Endodermal cell (in vitro differentiated cells): ENCODE measurements at regions not wholly inside any gene's neighbourhood (a gene's known extent, or its start where the extent isn't known, plus 50 kb on each side); places are given as distances from the start of the nearest gene placed in this dataset.
"Not testable (repeated sequence)": the region's sequence is repeated elsewhere in the genome, so short reads cannot be mapped to it uniquely, and the experiment has no call there.

Experiments
- DNase-seq: peaks from one replicate; pipeline ENCODE4 v3.0.0-alpha.2; 2017
- H3K27ac ChIP-seq: 2 replicates; pipeline ENCODE4 v1.5.1; 2013; ENCODE audit warnings: mild to moderate bottlenecking, low read depth, low read length, moderate library complexity
- H3K27me3 ChIP-seq: 2 replicates; pipeline ENCODE4 v1.6.1; 2013; ENCODE audit warnings: mild to moderate bottlenecking, low read length, moderate library complexity; ENCODE audit not compliant: insufficient read depth, control insufficient read depth, poor library complexity, severe bottlenecking
- H3K36me3 ChIP-seq: 2 replicates; pipeline ENCODE4 v1.7.0; 2013; ENCODE audit warnings: mild to moderate bottlenecking, low read length, moderate library complexity; ENCODE audit not compliant: control insufficient read depth, insufficient read depth
- H3K4me1 ChIP-seq: one replicate; pipeline ENCODE4 v1.7.0; 2013; ENCODE audit warnings: low read length; ENCODE audit not compliant: control insufficient read depth, insufficient read depth
- H3K4me3 ChIP-seq: 2 replicates; pipeline ENCODE4 v1.5.1; 2013; ENCODE audit warnings: mild to moderate bottlenecking, low read length, moderate library complexity
- H3K9ac ChIP-seq: 2 replicates; pipeline ENCODE4 v1.6.1; 2013; ENCODE audit warnings: mild to moderate bottlenecking, low read length, moderate library complexity; ENCODE audit not compliant: poor library complexity, severe bottlenecking; ENCODE audit errors: extremely low read depth
- H3K9me3 ChIP-seq: 2 replicates; pipeline ENCODE4 v1.6.1; 2013; ENCODE audit warnings: mild to moderate bottlenecking, low read length, moderate library complexity; ENCODE audit not compliant: control insufficient read depth
- H3K27ac Mint-ChIP-seq: 2 replicates; pipeline ENCODE4 v1.8.0; 2020; ENCODE audit warnings: mixed read lengths
- H3K27me3 Mint-ChIP-seq: 2 replicates; pipeline ENCODE4 v1.8.0; 2021; ENCODE audit warnings: mild to moderate bottlenecking, mixed read lengths; ENCODE audit not compliant: insufficient read depth
- H3K36me3 Mint-ChIP-seq: 2 replicates; pipeline ENCODE4 v1.8.0; 2020; ENCODE audit warnings: low read depth, mixed read lengths
- H3K4me1 Mint-ChIP-seq: 2 replicates; pipeline ENCODE4 v1.8.0; 2020; ENCODE audit warnings: mixed read lengths
- H3K4me3 Mint-ChIP-seq: 2 replicates; pipeline ENCODE4 v1.8.0; 2020; ENCODE audit warnings: mild to moderate bottlenecking, moderate library complexity, mixed read lengths
- H3K9me3 Mint-ChIP-seq: 2 replicates; pipeline ENCODE4 v1.8.0; 2020; ENCODE audit warnings: mild to moderate bottlenecking, mixed read lengths
- WGBS, 2 experiments: methylation state at CpG; one replicate each; pipeline versions ENCODE4 v1.1.5 to v1.1.7; 2013; ENCODE audit warnings: missing lambda C conversion rate in 2 of 2, mixed read lengths in 1 of 2; ENCODE audit not compliant: insufficient coverage in 1 of 2, insufficient read length in 1 of 2; 5-methylcytosine and 5-hydroxymethylcytosine counted together
- TF ChIP-seq, protein P1 (sequence below): fragments of 200-600 bp; sonication (generic); conservative IDR thresholded peaks from 2 replicates; pipeline ENCODE4 v1.5.0; 2021; ENCODE audit warnings: antibody characterized with exemption, mild to moderate bottlenecking

GRCh38 chr18:10252494-10252893 lies 201.9 kb upstream of the APCDD1 start:
- TF ChIP-seq, protein P1, sequence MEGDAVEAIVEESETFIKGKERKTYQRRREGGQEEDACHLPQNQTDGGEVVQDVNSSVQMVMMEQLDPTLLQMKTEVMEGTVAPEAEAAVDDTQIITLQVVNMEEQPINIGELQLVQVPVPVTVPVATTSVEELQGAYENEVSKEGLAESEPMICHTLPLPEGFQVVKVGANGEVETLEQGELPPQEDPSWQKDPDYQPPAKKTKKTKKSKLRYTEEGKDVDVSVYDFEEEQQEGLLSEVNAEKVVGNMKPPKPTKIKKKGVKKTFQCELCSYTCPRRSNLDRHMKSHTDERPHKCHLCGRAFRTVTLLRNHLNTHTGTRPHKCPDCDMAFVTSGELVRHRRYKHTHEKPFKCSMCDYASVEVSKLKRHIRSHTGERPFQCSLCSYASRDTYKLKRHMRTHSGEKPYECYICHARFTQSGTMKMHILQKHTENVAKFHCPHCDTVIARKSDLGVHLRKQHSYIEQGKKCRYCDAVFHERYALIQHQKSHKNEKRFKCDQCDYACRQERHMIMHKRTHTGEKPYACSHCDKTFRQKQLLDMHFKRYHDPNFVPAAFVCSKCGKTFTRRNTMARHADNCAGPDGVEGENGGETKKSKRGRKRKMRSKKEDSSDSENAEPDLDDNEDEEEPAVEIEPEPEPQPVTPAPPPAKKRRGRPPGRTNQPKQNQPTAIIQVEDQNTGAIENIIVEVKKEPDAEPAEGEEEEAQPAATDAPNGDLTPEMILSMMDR = no peak
- Histone ChIP-seq H3K9ac (no peak overlapping the region), H3K27ac (no peak overlapping the region), H3K27me3 (no peaks in the 10 kb centered on the region), H3K9me3 (peaks cover 5% of the 10 kb centered on the region), H3K36me3 (no peaks in the 10 kb centered on the region), H3K4me1 (peaks cover 7% of the 10 kb centered on the region), H3K4me3 (no peak overlapping the region)
- Mint-ChIP-seq H3K4me1 (peaks cover 17% of the 10 kb centered on the region), H3K27me3 (peaks cover 5% of the 10 kb centered on the region), H3K36me3 (peaks cover 5% of the 10 kb centered on the region), H3K27ac (no peak overlapping the region), H3K9me3 (peaks cover 13% of the 10 kb centered on the region), H3K4me3 (no peak overlapping the region)
- WGBS, 2 experiments = 93 to 100% methylated on average over 3 to 4 of the region's 4 CpGs
- DNase-seq = no peak

- Histone ChIP-seq H3K4me3 (no peak overlapping the region), H3K4me1 (peaks cover 7% of the 10 kb centered on the region), H3K27me3 (no peaks in the 10 kb centered on the region), H3K36me3 (no peaks in the 10 kb centered on the region), H3K9ac (no peak overlapping the region), H3K9me3 (peaks cover 11% of the 10 kb centered on the region), H3K27ac (no peak overlapping the region)
- H3K9me3 Mint-ChIP-seq = peaks cover 19% of the 10 kb centered on the region
- H3K27me3 Mint-ChIP-seq = peaks cover 5% of the 10 kb centered on the region
- no peak overlapping the region for H3K27ac Mint-ChIP-seq
- H3K4me3 Mint-ChIP-seq = no peak overlapping the region
- DNase-seq = no peak
- 88 to 91% methylated on average over 1 to 5 of the region's 5 CpGs for WGBS, 2 experiments
- TF ChIP-seq, protein P1 = no peak
- peaks cover 5% of the 10 kb centered on the region for H3K36me3 Mint-ChIP-seq
- H3K4me1 Mint-ChIP-seq = peaks cover 15% of the 10 kb centered on the region
Measured at GRCh38 chr18:10252952-10253705, 201.3 kb upstream of the APCDD1 start.

DNA sequence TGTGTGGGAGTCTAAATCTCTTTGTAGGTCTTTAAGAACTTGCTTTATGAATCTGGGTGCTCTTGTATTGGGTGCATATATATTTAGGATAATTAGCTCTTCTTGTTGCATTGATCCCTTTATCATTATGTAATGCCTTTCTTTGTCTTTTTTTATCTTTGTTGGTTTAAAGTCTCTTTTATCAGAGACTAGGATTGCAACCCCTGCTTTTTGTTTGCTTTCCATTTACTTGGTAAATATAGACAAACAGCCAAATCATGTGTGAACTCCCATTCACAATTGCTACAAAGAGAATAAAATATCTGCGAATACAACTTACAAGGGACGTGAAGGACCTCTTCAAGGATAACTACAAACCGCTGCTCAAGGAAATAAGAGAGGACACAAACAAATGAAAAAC lies 198.2 kb upstream of the APCDD1 start:
- Mint-ChIP-seq H3K27me3 (peaks cover 18% of the 10 kb centered on the region), H3K4me1 (peaks cover 15% of the 10 kb centered on the region), H3K9me3 (peaks cover 40% of the 10 kb centered on the region)
- not testable (repeated sequence) for H3K4me3 ChIP-seq, H3K27ac ChIP-seq, H3K4me1 ChIP-seq, H3K9ac ChIP-seq, DNase-seq, H3K4me3 Mint-ChIP-seq, H3K36me3 ChIP-seq, H3K27me3 ChIP-seq, H3K36me3 Mint-ChIP-seq, H3K27ac Mint-ChIP-seq
- peaks cover 43% of the 10 kb centered on the region for H3K9me3 ChIP-seq
- 50% methylated on average over 2 to 3 of the region's 3 CpGs for whole genome bisulfite sequencing, 2 experiments
